T-helper 1 cell treated with Interleukin-12 subunit alpha and Interleukin-12 subunit beta and Interleukin-4 antibody, amounts not matched to agents 30 μg/mL and 1 μg/mL, for 36 hours (primary cell): ENCODE measurements at regions not wholly inside any gene's neighbourhood (a gene's known extent, or its start where the extent isn't known, plus 50 kb on each side); places are given as distances from the start of the nearest gene placed in this dataset.

Source experiments
- H3K27ac Mint-ChIP-seq: one replicate; pipeline ENCODE4 v1.8.0; 2021; ENCODE audit warnings: mild to moderate bottlenecking, mixed read lengths
- H3K27me3 Mint-ChIP-seq: one replicate; pipeline ENCODE4 v1.8.0; 2021; ENCODE audit warnings: low read depth, mixed read lengths
- H3K36me3 Mint-ChIP-seq: one replicate; pipeline ENCODE4 v1.8.0; 2021; ENCODE audit warnings: low read depth, mixed read lengths
- H3K4me1 Mint-ChIP-seq: one replicate; pipeline ENCODE4 v1.8.0; 2021; ENCODE audit warnings: low read depth, mixed read lengths
- H3K4me3 Mint-ChIP-seq: one replicate; pipeline ENCODE4 v1.8.0; 2021; ENCODE audit warnings: mild to moderate bottlenecking, moderate library complexity, mixed read lengths
- H3K9me3 Mint-ChIP-seq: one replicate; pipeline ENCODE4 v1.8.0; 2021; ENCODE audit warnings: mixed read lengths

DNA sequence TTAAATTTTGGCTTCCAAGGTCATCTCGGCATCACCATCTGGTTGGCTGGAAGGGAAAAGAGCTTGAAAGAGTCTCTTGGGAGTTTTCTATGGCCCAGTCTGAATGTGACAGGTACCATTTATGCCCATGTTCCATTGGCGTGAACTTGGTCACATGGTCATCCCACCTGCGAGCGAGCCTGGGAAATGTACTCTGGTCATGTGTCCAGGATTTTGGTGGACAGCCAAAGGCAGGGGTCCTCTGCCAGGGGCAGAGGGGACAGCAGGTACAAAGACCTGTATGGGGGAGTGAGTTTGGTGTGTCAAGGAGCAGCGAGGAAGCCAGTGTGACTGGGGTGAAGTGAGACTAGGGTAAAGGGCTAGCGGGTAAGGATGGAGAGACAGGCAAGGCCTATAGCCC, 112.6 kb downstream of the CDC5L start:
- no peak overlapping the region for H3K27ac Mint-ChIP-seq
- peaks cover 2% of the 10 kb centered on the region for H3K27me3 Mint-ChIP-seq
- H3K4me3 Mint-ChIP-seq, result no peak overlapping the region
- H3K9me3 Mint-ChIP-seq, result no peaks in the 10 kb centered on the region
- no peaks in the 10 kb centered on the region for H3K4me1 Mint-ChIP-seq
- no peaks in the 10 kb centered on the region for H3K36me3 Mint-ChIP-seq

GRCh38 chr6:44503471-44503870, 116.0 kb downstream of the CDC5L start:
- no peaks in the 10 kb centered on the region for H3K4me1 Mint-ChIP-seq
- no peak overlapping the region for H3K27ac Mint-ChIP-seq
- H3K36me3 Mint-ChIP-seq, result no peaks in the 10 kb centered on the region
- H3K4me3 Mint-ChIP-seq, result no peak overlapping the region
- peaks cover 5% of the 10 kb centered on the region for H3K27me3 Mint-ChIP-seq
- H3K9me3 Mint-ChIP-seq, result no peaks in the 10 kb centered on the region

DNA sequence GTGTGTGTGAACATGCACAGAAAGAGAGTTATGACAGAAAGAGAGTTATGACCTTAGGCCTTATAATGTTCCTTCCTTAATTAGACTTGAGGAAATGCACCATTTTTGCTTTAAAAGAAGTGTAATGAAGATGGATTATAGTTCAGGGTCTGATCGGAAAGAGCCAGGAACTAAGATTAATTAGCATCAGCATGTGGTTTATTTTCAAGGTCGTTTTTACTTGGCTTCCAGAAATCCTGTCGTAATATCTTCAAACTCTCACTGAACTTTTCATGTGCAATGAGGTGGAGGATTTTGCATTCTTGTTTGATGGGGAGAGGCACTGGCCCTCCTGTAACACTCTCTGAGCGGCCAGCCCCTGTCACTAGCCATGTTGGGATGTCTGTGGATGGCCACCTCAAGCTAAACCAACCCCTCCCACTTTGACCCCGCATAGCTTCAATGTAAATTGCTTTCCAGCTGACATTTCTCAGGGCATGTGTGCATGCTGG, 116.8 kb downstream of the CDC5L start:
- no peak overlapping the region for H3K4me3 Mint-ChIP-seq
- H3K27me3 Mint-ChIP-seq, result peaks cover 5% of the 10 kb centered on the region
- no peaks in the 10 kb centered on the region for H3K4me1 Mint-ChIP-seq
- H3K36me3 Mint-ChIP-seq, result no peaks in the 10 kb centered on the region
- H3K27ac Mint-ChIP-seq, result no peak overlapping the region
- no peaks in the 10 kb centered on the region for H3K9me3 Mint-ChIP-seq

DNA sequence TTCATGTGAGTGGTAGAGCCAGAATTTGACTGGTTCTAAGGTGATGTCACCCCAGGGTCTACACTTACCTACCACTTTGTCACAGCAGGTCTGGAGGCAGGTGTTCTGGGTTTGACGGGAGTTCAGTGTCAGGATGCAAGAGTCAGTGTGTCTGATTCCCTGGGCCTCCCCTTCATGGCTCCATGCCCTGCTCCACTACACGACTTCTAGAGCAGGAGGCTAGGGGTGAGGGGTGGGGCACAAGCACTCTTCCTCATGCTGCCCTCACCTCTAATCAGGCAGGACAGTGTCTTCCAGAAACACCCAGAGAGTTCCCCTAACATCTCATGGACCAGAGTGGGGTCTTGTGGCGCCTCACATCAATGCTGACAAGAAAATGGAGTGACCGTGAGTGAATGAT, 118.2 kb downstream of the CDC5L start:
- no peaks in the 10 kb centered on the region for H3K4me1 Mint-ChIP-seq

GRCh38 chr6:44507014-44507413, 119.5 kb downstream of the CDC5L start:
- Mint-ChIP-seq H3K9me3 (no peaks in the 10 kb centered on the region), H3K27me3 (peaks cover 10% of the 10 kb centered on the region), H3K4me1 (no peaks in the 10 kb centered on the region), H3K4me3 (no peak overlapping the region), H3K36me3 (no peaks in the 10 kb centered on the region), H3K27ac (no peak overlapping the region)

More for the DNA sequence above, 118.2 kb downstream of the CDC5L start:
- peaks cover 10% of the 10 kb centered on the region for H3K27me3 Mint-ChIP-seq
- no peak overlapping the region for H3K4me3 Mint-ChIP-seq
- H3K9me3 Mint-ChIP-seq, result no peaks in the 10 kb centered on the region
- no peaks in the 10 kb centered on the region for H3K36me3 Mint-ChIP-seq
- H3K27ac Mint-ChIP-seq, result no peak overlapping the region

DNA sequence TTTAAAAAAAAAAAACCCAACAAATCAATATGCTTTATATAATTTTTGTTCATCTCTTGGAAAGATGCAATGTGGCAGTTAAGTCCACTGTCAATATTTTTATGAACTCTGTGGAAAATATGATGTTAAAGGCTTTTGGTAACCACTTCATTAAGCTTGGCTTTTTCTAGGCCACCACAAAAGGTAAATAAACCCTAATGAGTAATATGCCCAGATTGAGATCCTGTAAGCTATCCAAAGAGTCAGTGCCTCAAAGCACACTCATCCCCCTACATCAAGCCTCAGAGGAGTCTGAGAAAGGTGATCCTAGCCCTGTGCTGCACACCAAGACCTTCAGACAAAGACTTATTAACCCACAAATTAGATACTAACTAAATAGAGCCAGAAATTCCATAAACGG, 121.1 kb downstream of the CDC5L start:
- H3K4me3 Mint-ChIP-seq, result no peak overlapping the region
- no peaks in the 10 kb centered on the region for H3K9me3 Mint-ChIP-seq
- H3K27ac Mint-ChIP-seq, result no peak overlapping the region
- H3K4me1 Mint-ChIP-seq, result no peaks in the 10 kb centered on the region
- H3K27me3 Mint-ChIP-seq, result peaks cover 13% of the 10 kb centered on the region
- no peaks in the 10 kb centered on the region for H3K36me3 Mint-ChIP-seq

DNA sequence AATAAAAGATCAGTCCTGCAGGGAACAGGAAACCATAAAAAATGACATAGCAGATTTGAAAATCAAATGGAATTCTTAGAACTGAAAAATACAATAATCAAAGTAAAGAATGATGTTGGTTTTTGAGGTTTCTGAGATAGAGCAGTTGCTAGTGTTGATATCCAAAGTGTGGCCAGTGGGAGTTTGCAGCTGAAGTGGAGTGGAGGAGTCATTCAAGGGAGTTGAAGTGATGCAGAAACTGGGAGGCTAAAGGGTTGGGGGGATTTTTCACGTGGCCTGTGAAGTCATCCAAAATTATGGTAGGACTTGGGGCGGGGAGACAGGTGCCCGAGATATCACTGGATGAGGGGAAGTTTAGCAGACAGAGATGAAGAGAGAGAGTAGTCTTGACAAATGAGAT, 123.6 kb downstream of the CDC5L start:
- Mint-ChIP-seq H3K4me1 (no peaks in the 10 kb centered on the region), H3K36me3 (no peaks in the 10 kb centered on the region), H3K27ac (no peak overlapping the region), H3K27me3 (peaks cover 11% of the 10 kb centered on the region), H3K4me3 (no peak overlapping the region), H3K9me3 (no peaks in the 10 kb centered on the region)

- H3K36me3 Mint-ChIP-seq, result no peaks in the 10 kb centered on the region
- H3K27ac Mint-ChIP-seq, result no peak overlapping the region
- no peak overlapping the region for H3K4me3 Mint-ChIP-seq
- no peaks in the 10 kb centered on the region for H3K9me3 Mint-ChIP-seq
- H3K27me3 Mint-ChIP-seq, result peaks cover 25% of the 10 kb centered on the region
- H3K4me1 Mint-ChIP-seq, result no peaks in the 10 kb centered on the region
Observed at GRCh38 chr6:44512868-44513741, 125.6 kb downstream of the CDC5L start.

GRCh38 chr6:44514085-44514484, 126.6 kb downstream of the CDC5L start:
- H3K27ac Mint-ChIP-seq, result no peak overlapping the region
- H3K27me3 Mint-ChIP-seq, result peaks cover 34% of the 10 kb centered on the region
- no peaks in the 10 kb centered on the region for H3K36me3 Mint-ChIP-seq
- no peak overlapping the region for H3K4me3 Mint-ChIP-seq
- peaks cover 9% of the 10 kb centered on the region for H3K9me3 Mint-ChIP-seq
- no peaks in the 10 kb centered on the region for H3K4me1 Mint-ChIP-seq

DNA sequence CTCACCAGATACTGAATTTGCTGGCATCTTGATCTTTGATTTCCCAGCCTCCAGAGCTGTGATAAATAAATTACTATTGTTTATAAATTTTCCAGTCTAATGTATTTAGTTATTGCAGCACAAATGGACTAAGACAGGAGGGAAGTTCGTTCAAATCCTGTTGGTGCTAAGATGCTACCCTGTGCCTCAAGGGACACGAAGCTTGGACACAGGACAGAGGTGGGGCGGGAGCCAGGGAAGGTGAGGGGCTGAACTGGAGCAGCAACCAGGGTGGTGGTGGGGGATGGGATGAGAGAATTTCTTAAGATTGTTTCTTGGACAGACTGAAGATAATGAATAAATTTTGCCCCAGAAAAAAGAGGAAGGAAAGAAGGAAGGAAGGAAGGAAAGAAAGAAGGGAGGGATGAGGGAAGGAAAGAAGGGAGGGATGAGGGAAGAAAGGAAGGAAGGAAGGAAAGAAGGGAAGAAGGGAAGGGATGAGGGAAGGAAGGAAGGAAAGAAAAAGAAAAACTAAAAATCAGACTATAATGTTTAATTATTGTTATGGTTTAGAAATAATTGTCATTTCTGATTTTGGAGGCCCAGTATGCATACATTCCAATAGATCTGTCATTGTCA, 127.2 kb downstream of the CDC5L start:
- no peaks in the 10 kb centered on the region for H3K4me1 Mint-ChIP-seq
- peaks cover 13% of the 10 kb centered on the region for H3K9me3 Mint-ChIP-seq
- no peaks in the 10 kb centered on the region for H3K36me3 Mint-ChIP-seq
- peaks cover 39% of the 10 kb centered on the region for H3K27me3 Mint-ChIP-seq
- H3K27ac Mint-ChIP-seq, result no peak overlapping the region
- no peak overlapping the region for H3K4me3 Mint-ChIP-seq

- peaks cover 2% of the 10 kb centered on the region for H3K36me3 Mint-ChIP-seq
- H3K4me1 Mint-ChIP-seq, result peaks cover 11% of the 10 kb centered on the region
- H3K4me3 Mint-ChIP-seq, result no peak overlapping the region
- H3K27me3 Mint-ChIP-seq, result peaks cover 16% of the 10 kb centered on the region
- peaks cover 22% of the 10 kb centered on the region for H3K9me3 Mint-ChIP-seq
- no peak overlapping the region for H3K27ac Mint-ChIP-seq
Observed at GRCh38 chr6:44522871-44523270, 135.4 kb downstream of the CDC5L start.

DNA sequence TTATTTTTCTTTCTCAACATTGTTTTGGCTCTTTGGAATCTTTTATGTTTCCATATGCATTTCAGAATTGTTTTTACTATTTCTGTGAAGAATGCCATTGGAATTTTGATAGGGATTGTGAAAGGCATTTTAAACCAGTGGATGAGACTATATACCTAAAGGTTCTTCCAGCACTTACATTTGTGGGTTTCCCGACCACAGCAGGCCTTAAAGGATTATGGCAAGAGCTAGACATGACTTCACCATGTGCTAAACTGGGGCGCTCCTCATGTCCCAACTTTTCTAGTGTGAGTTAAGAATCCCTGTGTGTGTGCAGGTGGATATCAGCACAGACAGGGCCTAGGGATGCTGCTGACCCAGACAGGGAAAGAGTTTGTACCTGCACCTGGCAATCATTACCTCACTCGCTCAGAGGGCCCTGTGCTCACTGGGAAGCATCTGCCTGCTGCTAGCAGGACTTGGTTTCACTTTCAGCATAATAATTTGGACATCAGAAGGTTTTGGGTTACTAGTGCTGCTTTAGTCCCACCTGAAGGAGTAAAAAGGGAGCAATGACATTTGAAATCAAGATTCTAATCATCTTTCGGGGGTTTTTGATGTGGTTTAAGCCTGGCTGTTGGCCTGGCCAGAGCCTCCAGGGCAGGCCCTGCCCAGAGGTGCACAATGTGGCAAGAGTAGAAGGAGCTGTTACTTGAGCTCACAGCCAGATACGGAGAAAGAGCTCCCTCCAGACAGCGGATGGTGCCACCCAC, 137.1 kb downstream of the CDC5L start:
- H3K36me3 Mint-ChIP-seq, result peaks cover 2% of the 10 kb centered on the region
- no peak overlapping the region for H3K4me3 Mint-ChIP-seq
- H3K4me1 Mint-ChIP-seq, result peaks cover 12% of the 10 kb centered on the region
- peak overlapping the region; percentile 36 for H3K27ac Mint-ChIP-seq
- H3K27me3 Mint-ChIP-seq, result peaks cover under 1% of the 10 kb centered on the region
- H3K9me3 Mint-ChIP-seq, result peaks cover 9% of the 10 kb centered on the region

- Mint-ChIP-seq H3K4me1 (peaks cover 6% of the 10 kb centered on the region), H3K27ac (no peak overlapping the region), H3K27me3 (no peaks in the 10 kb centered on the region), H3K36me3 (no peaks in the 10 kb centered on the region), H3K9me3 (peaks cover 9% of the 10 kb centered on the region), H3K4me3 (no peak overlapping the region)
Observed at GRCh38 chr6:44525761-44526351, 138.3 kb downstream of the CDC5L start.

DNA sequence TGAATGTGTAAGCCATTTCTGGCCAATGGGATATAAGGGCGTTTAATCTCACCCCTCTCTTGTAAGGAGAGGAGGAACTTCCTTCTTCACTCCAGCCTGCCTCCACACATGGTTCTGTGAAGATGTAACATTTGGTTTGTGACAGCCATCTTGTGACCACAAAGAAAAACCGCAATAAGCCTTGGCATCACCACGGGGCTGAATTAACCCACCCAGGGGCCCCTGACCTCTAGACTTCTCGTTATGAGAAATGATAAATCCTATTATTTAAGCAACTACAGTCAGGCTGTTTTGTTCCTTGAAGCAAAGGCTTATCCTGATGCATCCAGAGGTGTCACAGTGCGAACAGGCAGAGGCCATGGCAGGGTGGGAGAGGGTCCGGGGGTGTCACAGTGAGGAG, 139.7 kb downstream of the CDC5L start:
- H3K9me3 Mint-ChIP-seq, result no peaks in the 10 kb centered on the region

More for the DNA sequence above, 139.7 kb downstream of the CDC5L start:
- H3K27me3 Mint-ChIP-seq, result no peaks in the 10 kb centered on the region
- H3K4me3 Mint-ChIP-seq, result no peak overlapping the region
- H3K27ac Mint-ChIP-seq, result no peak overlapping the region
- no peaks in the 10 kb centered on the region for H3K36me3 Mint-ChIP-seq
- peaks cover 6% of the 10 kb centered on the region for H3K4me1 Mint-ChIP-seq
